ENCODE measurements at regions not wholly inside any gene's neighbourhood (a gene's known extent, or its start where the extent isn't known, plus 50 kb on each side); places are given as distances from the start of the nearest gene placed in this dataset.

GRCh38 chr6:23873161-23873560 lies 252.9 kb upstream of the NRSN1 start:
- TF ChIP-seq THRA (CRISPR knock-in tag; IDR thresholded peaks at IDR 0.05; ENCODE audit: borderline replicate concordance) (no peak), SIN3B (IDR thresholded peaks at IDR 0.05; ENCODE audit: low read length) (no peak), NFATC3 (CRISPR knock-in tag; IDR thresholded peaks at IDR 0.05) (no peak), CTCF (CRISPR knock-in tag; IDR thresholded peaks at IDR 0.05) (no peak), SUZ12 (IDR thresholded peaks at IDR 0.05; ENCODE audit: low read depth, low read length) (no peak), ZNF274 (CRISPR knock-in tag; IDR thresholded peaks at IDR 0.05) (no peak)

Measured in HepG2 (cell line).